Endothelial cell of hepatic sinusoid (primary cell): ENCODE measurements at regions not wholly inside any gene's neighbourhood (a gene's known extent, or its start where the extent isn't known, plus 50 kb on each side); places are given as distances from the start of the nearest gene placed in this dataset.

Source experiments
- in situ Hi-C: cut with HindIII; loops from 2 replicates; pipeline ENCODE4 v1.10.0; 2017; ENCODE audit warnings: low sequenced_read_pairs

DNA sequence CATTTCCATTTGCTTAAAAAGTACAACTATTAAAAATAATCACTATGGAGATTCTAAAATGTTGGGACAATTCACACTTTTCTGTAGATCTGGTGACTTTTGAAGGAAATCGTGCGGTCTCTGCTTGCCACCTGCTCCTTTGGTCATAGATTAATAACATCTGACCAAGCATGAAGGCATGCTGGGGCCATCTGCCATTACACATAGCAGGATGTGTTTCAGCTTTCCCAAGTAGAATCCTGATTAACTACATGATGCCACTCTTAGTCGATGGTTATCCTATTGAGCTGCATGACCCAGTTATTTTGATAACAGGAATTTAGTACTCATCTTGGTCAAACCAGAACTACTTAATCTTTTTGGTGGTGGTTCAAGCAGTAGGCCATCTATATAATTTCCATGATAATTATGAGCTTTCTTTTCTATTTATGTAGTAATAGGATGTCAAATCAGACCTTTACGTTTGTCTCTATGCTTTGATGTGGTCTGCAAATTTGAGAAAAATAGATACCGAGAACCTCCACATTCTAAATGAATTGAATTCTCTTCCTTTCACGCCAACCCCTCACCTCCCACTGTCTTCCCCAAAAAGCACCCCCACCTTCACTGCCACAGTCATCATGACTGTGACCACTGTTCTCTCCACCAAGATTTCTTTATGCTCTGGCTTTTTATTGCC is 158.1 kb downstream of the DIPK2A start:
- in situ Hi-C loops = no loop called here

DNA sequence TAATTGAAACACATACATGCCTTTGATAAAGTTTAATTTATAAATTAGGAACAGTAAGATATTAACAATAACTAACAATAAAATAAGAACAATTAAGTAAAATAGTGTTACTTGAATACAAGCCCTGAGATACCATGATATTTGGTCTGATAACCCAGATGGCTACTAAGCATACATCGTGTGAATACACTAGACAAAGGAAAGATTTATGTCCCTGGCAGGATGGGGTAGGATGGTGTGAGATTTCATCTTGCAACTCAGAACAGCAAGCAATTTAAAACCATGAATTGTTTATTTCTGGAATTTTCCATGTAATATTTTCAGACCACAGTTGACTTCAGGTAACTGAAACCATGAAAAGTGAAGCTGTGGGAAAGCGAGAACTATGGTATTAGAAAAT is 169.5 kb downstream of the DIPK2A start:
- in situ Hi-C loops = no loop called here

DNA sequence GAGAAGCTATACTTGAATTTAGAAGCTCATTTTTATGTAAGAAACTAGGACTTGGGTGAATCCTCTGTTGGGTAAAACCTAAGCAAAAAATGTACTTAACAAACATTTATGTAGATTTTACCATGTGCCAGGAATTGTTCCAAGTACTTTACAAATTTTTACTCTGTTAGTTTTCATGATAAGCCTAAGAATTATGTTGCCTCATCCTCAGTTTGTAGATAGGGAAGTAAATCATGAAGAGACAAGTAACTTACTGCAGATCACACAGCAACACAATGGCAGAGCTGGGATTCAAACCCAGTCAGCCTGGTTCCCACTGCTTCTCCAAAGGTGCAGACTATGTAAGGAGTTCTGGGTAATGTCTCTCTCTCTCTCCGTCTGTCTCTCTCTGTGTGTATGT is 169.9 kb downstream of the DIPK2A start:
- in situ Hi-C loops = no loop called here

DNA sequence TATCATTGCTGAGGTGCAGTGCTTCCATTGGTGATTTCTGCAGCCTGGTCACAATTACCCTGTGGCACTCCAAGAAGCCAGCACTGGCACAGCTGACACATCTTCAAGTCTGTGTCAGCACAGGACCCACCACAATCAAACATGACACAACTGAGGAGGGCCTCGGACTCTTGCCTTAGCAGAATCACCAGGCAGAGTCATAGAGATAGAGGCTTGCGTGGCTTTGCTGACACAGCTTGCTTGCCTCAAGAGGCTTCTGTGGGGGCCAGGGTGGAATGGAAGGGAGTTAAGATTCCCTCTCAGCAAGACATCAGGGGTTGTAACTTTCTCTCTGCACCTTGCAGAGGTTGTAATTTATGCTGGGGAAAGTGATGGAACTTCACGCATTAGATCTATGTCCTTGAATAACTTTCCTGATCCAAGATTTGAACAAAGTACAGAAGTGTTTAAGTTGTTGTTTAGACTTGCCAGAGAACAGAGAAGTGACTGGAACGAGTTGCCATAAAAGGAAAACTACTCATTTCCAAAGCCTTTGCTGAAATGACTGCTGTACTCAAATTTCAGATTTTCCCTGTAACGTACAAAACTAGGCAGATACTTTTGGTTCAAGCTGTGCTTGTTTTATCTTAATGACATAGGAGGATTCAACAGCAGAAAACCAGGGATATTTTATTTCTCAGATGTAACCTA is 170.7 kb downstream of the DIPK2A start:
- in situ Hi-C loops = no loop called here

DNA sequence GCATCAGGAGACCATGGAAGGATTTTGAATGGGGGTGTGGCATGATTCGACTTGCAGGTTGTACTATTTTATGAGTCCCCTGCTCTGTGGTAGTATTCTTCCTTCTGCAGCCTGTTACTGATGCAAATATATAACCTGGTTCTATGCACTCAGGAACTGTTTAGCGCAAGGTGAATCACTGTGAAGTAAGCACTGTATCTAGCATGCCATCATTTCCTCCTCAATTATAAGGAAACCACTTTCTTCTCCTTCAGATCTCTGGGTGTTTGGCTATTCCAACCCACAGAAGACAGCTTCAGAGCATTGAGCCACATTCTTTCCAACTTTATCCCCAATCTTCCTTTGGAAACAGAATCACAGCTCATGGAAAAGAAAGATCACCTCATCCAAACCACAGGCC is 176.7 kb downstream of the DIPK2A start:
- in situ Hi-C loops = no loop called here

DNA sequence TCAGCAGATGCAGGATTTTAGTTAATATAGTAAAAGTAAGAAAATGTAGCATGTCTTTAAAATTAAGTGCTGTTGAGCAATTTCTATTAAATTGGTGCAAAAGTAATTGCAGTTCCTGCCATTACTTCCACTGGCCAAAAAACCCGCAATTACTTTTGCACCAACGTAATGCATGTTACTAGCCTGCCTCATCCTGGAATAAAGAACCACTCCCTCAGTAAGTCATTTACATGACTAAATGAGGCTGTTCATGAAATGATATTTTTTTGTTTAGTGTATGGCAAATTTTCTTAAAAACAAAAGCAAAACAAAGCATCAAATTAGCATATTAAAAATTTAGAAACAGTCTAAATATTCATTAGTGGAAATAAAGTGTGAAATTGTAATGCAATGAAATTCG is 180.4 kb downstream of the DIPK2A start:
- in situ Hi-C loops = no loop called here

DNA sequence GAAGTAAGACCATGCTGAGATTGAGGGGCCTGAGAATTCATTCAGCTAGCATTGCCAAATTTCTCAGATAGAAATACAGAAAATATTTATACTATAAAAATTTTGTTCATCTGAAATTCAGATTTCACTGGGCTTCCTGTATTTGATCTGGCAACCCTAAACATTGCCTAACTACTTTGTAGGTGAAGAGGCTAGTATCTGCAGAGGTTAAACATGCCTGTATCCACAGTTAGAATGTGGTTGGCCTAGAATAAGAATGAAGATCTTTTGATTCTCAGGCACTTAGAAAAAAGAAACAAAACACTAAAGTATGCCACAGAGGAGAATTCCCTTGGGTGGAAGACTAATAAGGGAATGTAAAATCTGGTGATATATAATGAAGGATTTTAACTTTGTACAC is 189.0 kb downstream of the DIPK2A start:
- in situ Hi-C loops = no loop called here

DNA sequence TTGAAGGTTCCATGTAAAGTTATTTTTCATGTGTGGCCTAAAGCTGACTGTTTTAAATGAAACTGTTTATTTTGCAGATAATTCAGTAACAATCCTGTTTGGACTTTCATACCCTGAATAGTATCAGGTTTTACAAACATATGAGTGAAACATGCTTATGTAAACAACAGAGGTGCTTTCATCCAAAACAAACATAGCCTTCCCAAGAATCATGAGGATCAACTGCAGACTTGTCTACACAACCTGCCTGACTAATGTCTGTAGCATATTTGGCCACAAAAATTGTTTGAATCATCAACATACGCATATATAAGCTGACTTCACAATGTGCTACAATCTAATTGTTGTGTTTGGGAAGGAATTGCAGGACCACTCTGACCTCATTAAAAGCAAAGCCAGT is 190.4 kb downstream of the DIPK2A start:
- in situ Hi-C loops = no loop called here

DNA sequence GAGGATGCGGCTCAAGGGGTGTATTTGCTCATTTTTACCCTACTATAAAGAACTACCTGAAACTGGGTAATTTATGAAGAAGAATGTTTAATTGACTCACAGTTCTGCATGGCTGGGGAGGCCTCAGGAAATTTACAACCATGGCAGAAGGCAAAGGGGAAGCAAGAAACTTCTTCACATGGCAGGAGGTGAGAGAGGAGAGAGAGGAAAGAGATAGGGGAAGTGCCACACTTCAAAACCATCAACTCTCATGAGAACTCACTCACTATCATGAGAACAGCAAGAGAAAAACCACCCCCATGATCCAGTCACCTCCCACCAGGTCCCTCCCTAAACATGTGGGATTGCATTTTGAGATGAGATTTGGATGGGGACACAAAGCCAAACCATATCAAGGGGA is 192.7 kb downstream of the DIPK2A start:
- in situ Hi-C loops = no loop called here

DNA sequence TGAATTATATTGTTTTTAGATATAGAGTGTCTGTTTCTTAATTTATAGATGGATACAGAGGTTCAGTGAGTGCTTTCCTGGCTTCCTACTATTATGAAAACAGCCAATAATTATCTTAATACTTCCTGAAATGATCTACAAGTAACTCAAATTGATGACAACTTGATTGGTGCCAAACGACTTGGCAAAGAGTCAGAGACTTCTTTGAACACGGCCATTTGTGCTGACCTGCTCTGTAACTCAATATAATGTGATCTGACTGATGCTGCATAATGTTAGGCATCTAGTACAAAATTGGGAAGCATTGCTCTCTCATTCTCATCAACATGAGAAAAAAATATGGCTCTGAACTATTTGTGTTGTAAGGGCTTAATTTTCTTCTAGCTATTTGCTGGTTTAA is 193.9 kb downstream of the DIPK2A start:
- in situ Hi-C loops = no loop called here

DNA sequence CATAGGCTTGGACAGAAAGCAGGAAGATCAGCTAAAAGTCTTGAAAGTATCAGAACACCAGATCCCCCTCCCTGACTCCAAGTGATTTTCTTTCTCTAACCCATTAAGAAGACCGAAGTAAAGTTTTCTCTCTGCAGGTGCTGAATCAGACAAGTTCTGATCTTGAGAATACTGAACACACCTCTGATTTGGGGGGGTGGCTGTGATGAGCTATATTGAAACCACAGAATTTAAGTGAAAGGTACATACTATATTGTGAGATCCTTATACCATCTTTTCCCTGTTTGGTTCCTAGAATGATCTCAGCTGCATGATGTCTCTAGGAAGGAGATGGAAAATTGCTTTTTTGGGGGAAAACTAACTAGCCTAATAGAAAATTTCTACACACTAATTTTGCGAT is 196.0 kb downstream of the DIPK2A start:
- in situ Hi-C loops = no loop called here

DNA sequence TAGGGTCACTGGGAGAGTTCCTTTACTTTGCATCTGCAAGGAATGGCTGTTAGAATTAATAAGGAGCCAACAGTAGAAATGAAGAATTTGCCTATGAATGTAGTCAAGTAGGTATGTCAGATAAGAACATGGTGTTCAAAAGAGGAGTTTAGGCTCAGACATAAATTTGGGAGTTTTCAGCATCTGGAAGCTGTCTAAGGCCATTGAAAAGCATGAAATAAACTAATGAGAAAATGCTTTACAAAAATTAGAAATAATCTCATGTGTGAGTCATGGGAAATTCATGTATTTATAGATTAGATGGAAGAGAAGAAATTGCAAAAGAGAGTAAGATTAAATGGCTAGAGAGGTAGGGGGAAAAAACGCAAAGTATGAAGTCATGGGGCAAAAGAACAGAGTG is 201.9 kb downstream of the DIPK2A start:
- in situ Hi-C loops = no loop called here

DNA sequence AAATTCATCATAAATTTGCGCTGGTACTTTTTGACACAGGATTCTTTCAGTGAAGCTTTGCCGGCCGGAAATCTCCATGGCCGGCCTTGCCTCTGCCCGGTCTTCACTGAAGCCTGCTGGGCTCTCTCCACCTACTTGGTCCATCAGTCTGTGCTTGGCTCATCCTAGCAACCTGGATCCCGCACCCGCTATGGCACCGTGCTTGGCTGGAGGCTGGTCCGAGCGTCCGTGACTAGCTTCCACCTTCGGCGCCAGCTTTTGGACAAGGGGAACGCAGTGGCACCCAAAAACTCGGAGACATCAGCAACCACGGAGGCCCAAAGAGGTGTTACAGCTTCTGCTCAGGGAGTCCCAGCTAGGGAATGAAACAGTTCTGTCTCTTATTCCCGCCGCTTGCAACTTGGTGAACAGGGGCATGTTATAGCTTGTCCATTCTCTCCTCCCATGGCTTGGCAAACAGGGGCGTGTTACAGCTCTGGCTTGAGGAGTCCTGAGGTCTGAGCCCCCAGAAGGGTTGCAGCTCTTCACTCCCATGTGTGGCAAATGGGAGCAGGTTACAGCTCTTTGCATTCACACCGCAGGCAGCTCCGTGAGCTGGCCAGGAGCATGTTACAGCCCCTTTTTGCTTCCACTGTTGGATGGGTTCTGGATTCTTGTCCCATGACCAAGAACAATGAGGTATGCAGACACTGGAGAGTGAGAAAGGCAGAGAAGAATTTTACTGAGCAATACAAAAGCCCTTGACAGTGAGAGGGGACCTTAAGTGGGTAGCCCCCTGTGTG is 204.2 kb downstream of the DIPK2A start:
- in situ Hi-C loops = no loop called here

DNA sequence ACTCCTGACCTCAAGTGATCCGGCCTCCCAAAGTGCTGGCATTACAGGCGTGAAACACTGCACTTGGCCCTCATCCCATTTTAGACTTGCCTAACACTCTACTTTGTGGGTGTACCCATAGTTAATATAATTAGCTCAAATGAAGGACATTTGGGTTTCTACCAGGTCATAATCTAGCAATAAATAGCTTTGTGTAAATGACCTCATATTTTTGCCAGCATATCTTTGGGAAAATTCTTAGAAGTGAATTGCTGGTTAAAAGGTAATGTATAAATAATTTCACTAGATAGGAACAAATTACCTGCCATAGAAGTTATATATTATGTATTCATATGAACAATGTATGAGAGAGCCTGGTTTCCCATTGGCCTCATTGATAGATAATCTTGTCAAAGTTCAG is 206.0 kb downstream of the DIPK2A start:
- in situ Hi-C loops = no loop called here

DNA sequence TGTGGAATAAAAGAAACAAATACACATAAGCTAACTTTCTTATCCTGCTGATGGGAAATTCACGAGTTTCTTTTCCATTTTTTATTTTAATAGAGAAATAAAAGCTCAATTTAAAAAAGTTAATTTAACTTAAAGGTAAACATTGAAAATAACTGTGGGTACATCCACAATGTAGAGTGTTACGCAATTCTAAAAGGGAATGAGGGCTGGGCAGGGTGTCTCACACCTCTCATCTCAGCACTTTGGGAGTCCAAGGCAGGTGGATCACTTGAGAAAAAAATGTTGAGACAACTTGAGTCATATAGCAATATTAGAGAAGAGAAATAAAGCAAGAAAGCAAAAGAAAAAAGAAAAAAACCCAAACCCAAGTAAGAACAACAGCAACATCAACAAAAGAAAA is 207.0 kb downstream of the DIPK2A start:
- in situ Hi-C loops = no loop called here

DNA sequence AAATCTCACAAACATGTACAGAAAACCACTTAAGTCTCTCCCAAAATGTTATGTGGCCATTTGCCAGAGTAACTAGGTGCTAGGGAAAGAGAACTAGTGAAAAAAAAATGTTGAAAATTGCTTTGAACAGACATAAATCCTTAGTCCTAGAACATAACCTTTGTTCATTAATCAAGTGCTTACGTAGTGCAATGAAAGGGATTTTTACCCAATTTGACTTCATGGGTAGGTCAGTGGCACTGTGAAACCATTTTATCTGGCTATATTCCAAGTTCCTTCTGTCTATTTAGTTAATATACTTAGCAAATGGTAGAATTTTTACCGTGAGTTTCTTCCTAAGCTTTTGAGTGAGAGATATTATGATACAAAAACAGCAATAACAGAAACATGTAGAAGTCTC is 209.4 kb downstream of the DIPK2A start:
- in situ Hi-C loops = no loop called here

DNA sequence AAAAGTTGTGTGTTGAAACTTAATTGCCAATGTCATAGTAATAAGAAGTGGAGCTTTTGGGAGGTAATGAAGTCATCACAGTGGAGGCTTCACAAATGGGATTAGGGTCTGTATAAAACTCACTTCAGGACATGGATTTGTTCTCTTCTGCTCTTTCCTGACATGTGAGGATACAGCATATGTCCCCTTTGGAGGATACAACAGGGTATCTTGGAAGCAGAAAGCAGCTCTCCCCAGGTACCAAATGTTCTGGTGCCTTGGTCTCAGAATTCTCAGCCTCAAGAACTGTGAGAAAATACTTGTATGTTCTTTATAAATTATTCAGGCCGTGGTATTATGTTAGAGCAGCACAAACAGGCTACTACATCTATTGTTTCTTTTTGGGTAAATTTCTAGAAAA is 210.9 kb downstream of the DIPK2A start:
- in situ Hi-C loops = no loop called here

DNA sequence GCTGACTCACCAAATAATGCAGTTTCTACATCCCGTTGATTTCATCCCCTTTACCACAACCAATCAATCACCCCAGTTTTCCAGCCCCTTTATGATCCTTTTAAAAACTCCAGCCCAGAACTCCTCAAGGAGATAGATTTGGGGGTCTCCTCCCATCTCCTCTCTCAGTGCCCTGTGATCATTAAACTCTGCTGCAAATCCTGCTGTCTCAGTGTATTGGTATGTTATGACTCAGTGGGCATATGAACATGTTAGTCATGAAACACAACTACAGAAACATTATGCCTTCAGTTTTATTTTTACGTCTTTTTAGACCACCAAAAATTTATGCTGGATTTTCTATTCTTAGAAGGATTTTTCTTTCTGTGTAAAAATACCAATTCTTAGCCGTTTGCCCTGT is 213.7 kb downstream of the DIPK2A start:
- in situ Hi-C loops = no loop called here

DNA sequence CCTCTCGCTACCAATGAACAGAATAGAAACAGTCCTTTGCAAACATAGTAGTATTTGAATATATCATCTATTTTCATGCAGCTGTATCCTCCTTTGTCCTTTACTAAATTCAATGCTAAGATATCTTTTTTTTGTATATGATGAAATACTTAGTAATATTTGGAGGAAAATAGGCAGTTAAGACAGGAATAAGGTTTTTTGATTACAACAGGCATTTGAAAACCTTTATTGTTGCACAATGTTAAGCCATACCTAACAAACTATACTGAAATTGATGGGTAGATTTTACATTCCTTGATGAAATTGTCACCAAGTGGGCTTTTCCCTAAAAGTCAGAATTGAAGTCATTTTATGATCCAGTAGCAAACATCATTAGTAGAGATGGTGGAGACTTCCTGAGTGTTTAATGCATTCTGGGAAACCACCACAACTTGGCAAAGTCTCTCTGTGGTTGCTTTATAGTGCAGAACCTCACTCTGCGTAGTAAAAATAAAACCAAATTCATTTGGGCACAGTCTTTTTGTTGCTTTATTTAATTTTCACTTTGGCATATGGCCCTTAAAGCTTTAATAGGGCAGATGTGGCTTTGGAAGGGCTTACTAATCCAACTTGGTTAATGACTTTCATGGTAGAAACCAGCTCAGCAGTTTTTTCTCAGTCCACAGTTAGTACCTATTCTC is 216.0 kb downstream of the DIPK2A start:
- in situ Hi-C loops = no loop called here

DNA sequence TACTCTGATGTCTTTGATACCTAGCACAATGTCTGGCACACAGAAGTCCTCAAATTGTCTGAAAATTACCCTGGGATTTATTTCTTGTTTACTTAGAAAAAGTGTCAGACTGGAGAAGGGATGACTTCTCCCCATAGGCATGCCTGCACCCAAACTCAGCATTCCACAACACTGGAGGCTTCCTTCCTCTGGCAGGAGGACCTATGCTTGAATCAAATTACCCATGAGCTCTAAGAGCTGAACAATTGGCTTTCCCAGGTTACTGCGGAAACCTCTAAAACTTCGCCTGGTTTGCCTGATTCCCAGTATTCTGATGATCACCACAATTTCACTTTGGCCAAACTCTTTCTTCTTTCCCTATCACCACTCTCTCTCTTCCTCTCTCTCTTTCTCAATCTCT is 217.4 kb downstream of the DIPK2A start:
- in situ Hi-C loops = no loop called here

DNA sequence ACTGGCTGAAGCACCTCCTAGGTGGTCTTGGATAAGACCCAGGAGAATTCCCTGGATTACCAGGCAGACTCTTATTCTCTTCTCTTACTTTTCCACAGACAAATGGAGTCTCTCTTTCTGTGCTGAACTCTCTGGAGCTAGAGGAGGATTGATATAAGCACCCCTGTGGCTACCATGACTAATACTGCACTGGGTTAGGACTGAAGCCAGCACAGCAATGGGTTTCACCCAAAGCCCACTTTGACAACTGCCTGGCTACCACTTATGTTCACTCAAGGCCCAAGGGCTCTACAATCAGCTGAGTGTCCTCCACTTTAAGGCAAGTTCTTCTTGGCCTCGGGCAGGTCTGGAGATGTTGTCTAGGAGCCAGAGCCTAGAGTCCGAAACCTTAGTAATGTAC is 225.5 kb downstream of the DIPK2A start:
- in situ Hi-C loops = no loop called here

DNA sequence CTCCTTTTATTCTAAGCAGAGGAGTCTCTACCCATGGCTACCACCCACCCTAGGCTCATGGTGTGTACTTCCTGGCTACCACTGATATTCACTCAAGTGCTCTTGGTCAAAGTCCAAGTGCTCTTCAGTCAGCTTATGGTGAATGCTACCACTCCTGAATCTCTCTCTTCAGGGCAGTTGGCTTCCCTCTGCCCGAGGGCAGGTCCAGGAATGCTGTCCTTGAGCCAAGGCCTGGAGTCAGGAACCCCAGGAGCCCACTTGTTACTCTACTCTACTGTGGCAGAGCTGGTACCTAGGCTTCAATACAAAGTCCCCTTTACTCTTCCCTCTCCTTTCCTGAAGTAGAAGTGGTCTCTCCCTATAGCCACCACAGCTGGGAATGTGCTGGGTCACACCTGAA is 226.0 kb downstream of the DIPK2A start:
- in situ Hi-C loops = no loop called here
